Fibroblast of mammary gland (primary cell): ENCODE measurements at regions not wholly inside any gene's neighbourhood (a gene's known extent, or its start where the extent isn't known, plus 50 kb on each side); places are given as distances from the start of the nearest gene placed in this dataset.

Source experiments
- DNase-seq: peaks from one replicate; pipeline ENCODE4 v3.0.0-alpha.2; 2010; ENCODE audit warnings: low read depth
- H3K4me3 ChIP-seq: 2 replicates; pipeline ENCODE4 v1.5.1; 2011; ENCODE audit warnings: low read depth, mild to moderate bottlenecking, low read length, moderate library complexity; ENCODE audit not compliant: control insufficient read depth
- CTCF ChIP-seq: conservative IDR thresholded peaks from 2 replicates; pipeline ENCODE4 v1.5.1; 2011; ENCODE audit warnings: low read depth, low read length, inconsistent platforms; ENCODE audit not compliant: control insufficient read depth, insufficient read depth

DNA sequence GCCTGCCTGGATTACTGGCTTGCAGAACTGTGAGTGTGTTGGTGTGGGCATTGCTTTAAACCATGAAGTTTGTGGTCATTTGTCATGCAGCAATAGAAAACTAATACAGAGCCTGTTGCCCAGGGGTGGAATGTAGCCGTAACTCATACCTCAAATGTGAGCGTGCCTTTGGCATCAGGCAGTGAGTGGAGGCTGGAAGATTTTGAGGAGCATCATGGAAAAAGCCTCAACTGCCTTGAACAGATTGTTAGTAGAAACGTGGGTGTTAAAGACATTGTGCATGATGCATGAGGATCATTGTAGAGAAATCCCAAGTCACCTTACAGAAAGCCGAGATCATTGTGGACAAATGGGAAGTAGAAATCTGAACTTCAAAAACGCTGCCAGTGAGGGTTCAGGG, 580.5 kb downstream of the AACS start:
- TF ChIP-seq CTCF, result no peak
- no peak for DNase-seq
- no peak overlapping the region for H3K4me3 ChIP-seq

DNA sequence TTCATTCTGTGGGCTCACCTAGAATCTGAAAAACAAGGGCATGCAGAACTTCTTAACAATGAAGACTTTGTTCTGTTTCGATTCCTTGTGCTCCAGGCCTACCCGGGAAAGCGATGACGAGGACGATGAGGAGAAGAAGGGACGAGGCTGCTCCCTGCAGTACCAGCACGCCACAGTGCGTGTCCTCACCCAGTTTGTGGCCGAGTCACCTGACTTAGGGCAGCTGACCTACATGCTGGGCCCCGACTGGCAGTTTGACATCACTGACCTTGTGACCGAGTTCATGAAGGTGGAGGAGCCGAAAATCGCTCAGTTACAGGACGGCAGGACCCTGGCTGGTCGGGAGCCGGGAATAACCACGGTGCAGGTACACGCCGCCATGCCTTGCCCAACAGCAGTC, 585.4 kb downstream of the AACS start:
- no peak overlapping the region for H3K4me3 ChIP-seq
- no peak for TF ChIP-seq CTCF
- DNase-seq, result no peak

DNA sequence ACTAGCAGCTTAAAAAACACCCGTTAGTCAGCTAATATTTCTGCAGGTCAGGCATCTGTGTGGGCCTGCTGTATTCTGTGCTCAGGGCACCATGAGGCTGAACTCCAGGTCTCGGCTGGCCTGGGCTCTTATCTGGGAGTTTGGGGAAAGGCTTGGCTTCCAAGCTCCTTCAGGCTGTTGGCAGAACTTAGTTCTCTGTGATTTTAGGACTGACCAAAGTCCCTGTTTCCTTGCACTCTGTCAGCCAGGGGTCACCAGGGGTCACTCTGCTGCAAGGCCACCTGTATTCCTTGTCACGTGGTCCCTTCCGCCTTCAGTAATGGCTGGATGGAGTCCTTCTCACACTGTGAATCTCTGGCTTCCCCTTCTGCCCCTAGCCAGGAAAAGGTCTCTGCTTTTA, 586.4 kb downstream of the AACS start:
- H3K4me3 ChIP-seq, result no peak overlapping the region
- TF ChIP-seq CTCF, result no peak
- DNase-seq, result no peak

GRCh38 chr12:125652681-125653080, 587.4 kb downstream of the AACS start:
- H3K4me3 ChIP-seq, result no peak overlapping the region
- no peak for DNase-seq
- no peak for TF ChIP-seq CTCF

DNA sequence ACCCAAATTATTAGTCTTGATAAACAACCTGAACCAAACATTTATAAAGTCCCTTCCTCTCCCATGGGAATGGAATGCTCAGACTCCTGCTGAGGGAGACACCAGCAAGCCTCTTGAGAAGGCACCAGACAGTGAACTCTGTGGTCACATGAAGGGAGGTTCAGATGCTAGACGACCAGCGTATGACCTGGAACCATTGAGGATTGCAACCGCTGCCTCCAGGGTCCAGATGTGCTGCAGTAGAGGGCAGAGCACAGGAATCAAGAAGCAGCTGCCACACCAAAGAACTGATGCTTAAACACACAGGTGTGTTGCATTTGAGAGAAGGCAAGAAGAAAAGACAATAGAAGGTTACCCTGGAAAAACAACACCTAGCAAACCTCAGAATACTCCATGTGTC, 592.4 kb downstream of the AACS start:
- TF ChIP-seq CTCF, result no peak
- no peak for DNase-seq
- H3K4me3 ChIP-seq, result no peak overlapping the region

DNA sequence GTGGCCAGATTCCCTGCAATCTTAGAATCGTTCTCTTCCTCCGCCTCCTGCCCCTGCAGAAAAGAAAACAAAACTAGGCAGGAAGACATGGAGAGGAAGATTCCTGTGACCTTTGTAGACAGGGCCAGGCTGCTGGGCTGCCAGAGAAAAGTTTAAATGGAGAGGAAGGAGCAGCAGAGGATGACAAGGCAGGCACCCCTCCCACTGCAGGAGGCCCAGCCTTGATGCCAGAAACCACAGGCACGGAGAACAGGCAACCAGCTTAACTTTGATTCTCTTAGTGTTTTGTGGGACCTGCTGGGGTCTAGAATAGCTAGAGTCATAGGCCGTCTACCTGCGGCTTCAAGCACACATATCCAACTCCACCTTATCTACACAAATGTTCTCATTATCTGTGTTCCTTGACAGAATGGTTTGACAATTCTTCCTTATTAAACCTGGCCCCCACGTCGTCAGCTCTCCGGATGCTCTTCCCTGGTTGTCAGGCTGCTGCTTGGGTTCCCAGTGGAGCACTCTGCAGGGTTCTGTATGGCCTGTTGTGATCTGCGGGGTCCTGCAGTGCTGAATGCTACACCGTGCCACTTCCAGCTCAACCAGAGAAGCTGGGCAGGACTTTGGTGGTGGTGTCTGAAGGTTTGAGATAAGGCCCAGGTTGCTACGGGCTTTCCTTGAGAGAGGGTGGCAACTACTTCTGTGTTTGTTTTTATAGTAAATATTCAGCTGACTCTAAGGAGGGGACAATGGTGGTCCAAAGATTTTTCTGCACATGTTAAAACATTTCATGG, 609.5 kb downstream of the AACS start:
- no peak for DNase-seq
- no peak overlapping the region for H3K4me3 ChIP-seq
- TF ChIP-seq CTCF, result no peak
